Activated naive CD4-positive, alpha-beta T cell treated with anti-CD3 and anti-CD28 coated beads, Interleukin-2, amount 50 U/mL, for 24 hours (primary cell): ENCODE measurements at regions not wholly inside any gene's neighbourhood (a gene's known extent, or its start where the extent isn't known, plus 50 kb on each side); places are given as distances from the start of the nearest gene placed in this dataset.
"Not testable (repeated sequence)": the region's sequence is repeated elsewhere in the genome, so short reads cannot be mapped to it uniquely, and the experiment has no call there.

Experiments
- H3K27ac Mint-ChIP-seq: one replicate; pipeline ENCODE4 v1.8.0; 2021; ENCODE audit warnings: mild to moderate bottlenecking, mixed read lengths
- H3K27me3 Mint-ChIP-seq: one replicate; pipeline ENCODE4 v1.8.0; 2021; ENCODE audit warnings: mixed read lengths
- H3K36me3 Mint-ChIP-seq: one replicate; pipeline ENCODE4 v1.8.0; 2021; ENCODE audit warnings: mixed read lengths
- H3K4me1 Mint-ChIP-seq: one replicate; pipeline ENCODE4 v1.8.0; 2021; ENCODE audit warnings: mixed read lengths
- H3K4me3 Mint-ChIP-seq: one replicate; pipeline ENCODE4 v1.8.0; 2021; ENCODE audit warnings: mild to moderate bottlenecking, mixed read lengths
- H3K9me3 Mint-ChIP-seq: one replicate; pipeline ENCODE4 v1.8.0; 2021; ENCODE audit warnings: mixed read lengths

DNA sequence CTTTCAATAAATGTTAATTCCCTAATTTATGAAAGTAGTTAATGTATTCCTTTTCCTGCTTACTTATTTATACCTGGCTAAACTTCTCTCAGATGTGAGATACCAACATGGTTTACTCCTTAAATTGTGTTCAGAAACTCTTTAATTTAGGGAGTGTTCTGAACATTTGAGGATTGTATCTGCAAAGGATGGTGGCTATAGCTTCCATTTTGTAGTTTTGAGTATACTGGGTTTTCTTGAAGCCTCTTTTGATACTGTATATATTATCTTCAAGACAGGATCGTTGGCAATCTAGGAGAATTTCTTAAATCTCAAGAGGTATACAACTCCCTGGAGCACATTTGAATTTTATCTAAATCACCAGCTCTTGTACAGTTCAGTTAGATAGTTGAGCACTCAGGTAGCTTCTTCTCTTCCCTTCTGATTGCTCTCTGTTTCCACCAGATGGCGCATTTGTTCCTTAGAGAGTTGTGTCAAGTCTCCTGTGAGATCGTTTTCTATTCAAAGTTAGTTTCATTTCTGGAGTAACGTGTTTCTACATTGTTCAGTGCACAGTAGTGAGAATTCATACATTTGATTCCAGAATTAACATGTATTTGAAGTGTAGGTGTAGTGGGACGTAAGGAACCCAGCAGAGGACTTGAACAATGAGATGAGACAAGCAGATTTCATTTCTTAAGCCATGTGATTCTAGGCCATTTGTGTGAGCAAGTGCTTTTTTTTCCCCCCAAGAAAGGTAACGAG, 63.2 kb upstream of the GARIN1A start:
- not testable (repeated sequence) for H3K9me3 Mint-ChIP-seq, H3K27me3 Mint-ChIP-seq, H3K36me3 Mint-ChIP-seq
- Mint-ChIP-seq H3K27ac (peak overlapping the region; percentile 93), H3K4me1 (peaks cover 16% of the 10 kb centered on the region), H3K4me3 (peak overlapping the region; percentile 85)

DNA sequence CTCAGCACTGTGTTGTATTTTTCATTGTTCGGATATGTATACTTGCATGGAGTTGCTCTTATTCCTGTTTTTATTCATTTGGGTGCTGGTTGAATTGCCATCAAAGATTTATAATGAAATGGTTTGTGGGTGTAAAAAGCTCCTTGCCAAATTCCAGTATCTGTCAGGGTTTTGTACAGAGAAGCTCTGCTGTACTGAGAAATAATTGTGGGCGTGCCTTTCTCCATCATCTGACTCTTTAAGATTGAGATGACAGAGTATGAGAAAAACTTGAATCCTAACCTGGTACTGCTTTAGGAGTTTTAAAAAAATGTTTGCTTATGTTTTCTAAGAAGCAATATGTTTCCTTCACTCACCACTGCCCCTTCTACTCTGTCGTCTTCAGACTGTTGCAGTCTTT, 58.7 kb upstream of the GARIN1A start:
- not testable (repeated sequence) for H3K36me3 Mint-ChIP-seq, H3K9me3 Mint-ChIP-seq, H3K4me3 Mint-ChIP-seq, H3K27ac Mint-ChIP-seq, H3K27me3 Mint-ChIP-seq
- H3K4me1 Mint-ChIP-seq, result peaks cover 16% of the 10 kb centered on the region

DNA sequence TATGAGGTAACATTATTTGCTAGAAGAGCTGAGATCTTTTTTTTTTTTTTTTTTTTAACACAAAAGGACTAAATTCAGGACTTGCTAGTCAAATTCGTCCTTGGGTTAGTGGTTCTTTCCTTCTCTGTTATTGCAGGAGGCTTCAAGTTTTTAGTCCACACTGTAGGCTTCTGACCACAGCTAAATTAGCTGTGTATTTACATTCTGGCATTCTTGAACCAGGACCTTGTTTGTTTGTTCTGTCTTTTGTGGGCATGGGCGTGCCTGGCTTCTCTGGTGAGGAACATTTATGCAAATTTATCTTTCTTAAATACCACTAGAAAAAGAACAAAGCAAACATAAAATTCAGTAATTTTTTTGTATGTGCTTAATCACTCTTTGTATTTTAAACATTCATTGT, 57.3 kb upstream of the GARIN1A start:
- H3K36me3 Mint-ChIP-seq, result not testable (repeated sequence)

DNA sequence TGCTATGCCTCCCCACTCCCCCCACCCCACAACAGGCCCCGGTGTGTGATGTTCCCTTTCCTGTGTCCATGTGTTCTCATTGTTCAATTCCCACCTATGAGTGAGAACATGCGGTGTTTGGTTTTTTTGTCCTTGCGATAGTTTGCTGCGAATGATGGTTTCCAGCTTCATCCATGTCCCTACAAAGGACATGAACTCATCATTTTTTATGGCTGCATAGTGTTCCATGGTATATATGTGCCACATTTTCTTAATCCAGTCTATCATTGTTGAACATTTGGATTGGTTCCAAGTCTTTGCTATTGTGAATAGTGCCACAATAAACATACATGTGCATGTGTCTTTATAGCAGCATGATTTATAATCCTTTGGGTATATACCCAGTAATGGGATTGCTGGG, 55.3 kb upstream of the GARIN1A start:
- not testable (repeated sequence) for H3K9me3 Mint-ChIP-seq, H3K4me3 Mint-ChIP-seq, H3K27me3 Mint-ChIP-seq, H3K36me3 Mint-ChIP-seq, H3K4me1 Mint-ChIP-seq, H3K27ac Mint-ChIP-seq

More for the DNA sequence above, 57.3 kb upstream of the GARIN1A start:
- H3K27me3 Mint-ChIP-seq, H3K4me1 Mint-ChIP-seq, H3K9me3 Mint-ChIP-seq, H3K27ac Mint-ChIP-seq, H3K4me3 Mint-ChIP-seq: not testable (repeated sequence)
